ENCODE measurements at regions not wholly inside any gene's neighbourhood (a gene's known extent, or its start where the extent isn't known, plus 50 kb on each side); places are given as distances from the start of the nearest gene placed in this dataset.

DNA sequence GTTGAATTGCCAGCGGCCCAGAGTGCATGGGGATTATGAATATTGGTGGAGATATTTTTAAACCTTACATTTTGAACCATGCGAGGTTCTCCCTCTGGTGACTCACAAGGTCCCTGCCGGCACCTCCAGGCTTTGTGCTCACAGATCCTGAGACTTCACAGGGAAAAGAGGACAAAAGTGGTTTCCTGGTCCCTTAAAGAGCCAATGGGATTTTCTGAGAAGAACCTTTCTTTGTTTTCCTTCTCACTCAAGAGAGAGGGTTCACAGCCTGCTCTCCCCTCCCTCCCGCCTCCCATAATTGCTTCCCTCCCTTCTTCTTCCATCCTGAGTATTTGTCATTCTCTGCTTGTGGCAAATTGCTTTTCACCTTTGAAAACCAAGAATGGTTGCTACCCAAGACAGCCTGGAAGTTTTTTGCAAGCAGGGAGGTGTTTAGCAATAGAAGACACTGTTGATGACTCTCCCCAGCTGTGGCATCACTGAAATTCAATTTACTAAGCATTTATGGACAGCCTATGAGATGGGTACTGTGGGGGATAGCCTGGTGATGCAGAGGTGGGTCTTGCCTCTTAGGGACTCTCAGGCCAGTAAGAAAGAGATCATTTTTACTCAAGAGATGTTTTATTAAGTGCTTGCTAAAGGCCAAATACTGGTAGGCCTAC is 76.6 kb downstream of the CPN2 start:
- no peaks in the 10 kb centered on the region for H3K36me3 ChIP-seq (ENCODE audit: control insufficient read depth in 2 of 3, insufficient read depth in 3 of 3, low read length in 3 of 3)
- FAIRE-seq (no peak), DNase-seq (peak in 2 of 5 donors; percentile 9 to 27)
- H3K4me1 ChIP-seq (ENCODE audit: control insufficient read depth in 2 of 3, insufficient read depth in 2 of 3, low read depth in 1 of 3, low read length in 3 of 3): peaks cover 0 to 38% (median 36%) of the 10 kb centered on the region in 3 donors
- no peak overlapping the region for H3K9ac ChIP-seq (ENCODE audit: low read length in 3 of 3)
- no peaks in the 10 kb centered on the region for H3K9me3 ChIP-seq (ENCODE audit: control insufficient read depth in 2 of 3, insufficient read depth in 1 of 3, low read length in 3 of 3)
- H3K4me3 ChIP-seq (ENCODE audit: low read length in 3 of 3): no peak overlapping the region
- intact Hi-C loops (cut with DNase I): no loop called here
- no peak overlapping the region for H3K27ac ChIP-seq (ENCODE audit: low read depth in 2 of 2, low read length in 2 of 2)
- no peaks in the 10 kb centered on the region for H3K27me3 ChIP-seq (ENCODE audit: control insufficient read depth, insufficient read depth, low read length)
- TF ChIP-seq, protein P1, sequence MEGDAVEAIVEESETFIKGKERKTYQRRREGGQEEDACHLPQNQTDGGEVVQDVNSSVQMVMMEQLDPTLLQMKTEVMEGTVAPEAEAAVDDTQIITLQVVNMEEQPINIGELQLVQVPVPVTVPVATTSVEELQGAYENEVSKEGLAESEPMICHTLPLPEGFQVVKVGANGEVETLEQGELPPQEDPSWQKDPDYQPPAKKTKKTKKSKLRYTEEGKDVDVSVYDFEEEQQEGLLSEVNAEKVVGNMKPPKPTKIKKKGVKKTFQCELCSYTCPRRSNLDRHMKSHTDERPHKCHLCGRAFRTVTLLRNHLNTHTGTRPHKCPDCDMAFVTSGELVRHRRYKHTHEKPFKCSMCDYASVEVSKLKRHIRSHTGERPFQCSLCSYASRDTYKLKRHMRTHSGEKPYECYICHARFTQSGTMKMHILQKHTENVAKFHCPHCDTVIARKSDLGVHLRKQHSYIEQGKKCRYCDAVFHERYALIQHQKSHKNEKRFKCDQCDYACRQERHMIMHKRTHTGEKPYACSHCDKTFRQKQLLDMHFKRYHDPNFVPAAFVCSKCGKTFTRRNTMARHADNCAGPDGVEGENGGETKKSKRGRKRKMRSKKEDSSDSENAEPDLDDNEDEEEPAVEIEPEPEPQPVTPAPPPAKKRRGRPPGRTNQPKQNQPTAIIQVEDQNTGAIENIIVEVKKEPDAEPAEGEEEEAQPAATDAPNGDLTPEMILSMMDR (IDR thresholded peaks at IDR 0.05; ENCODE audit: borderline replicate concordance, extremely low read depth, insufficient read depth): no peak

DNA sequence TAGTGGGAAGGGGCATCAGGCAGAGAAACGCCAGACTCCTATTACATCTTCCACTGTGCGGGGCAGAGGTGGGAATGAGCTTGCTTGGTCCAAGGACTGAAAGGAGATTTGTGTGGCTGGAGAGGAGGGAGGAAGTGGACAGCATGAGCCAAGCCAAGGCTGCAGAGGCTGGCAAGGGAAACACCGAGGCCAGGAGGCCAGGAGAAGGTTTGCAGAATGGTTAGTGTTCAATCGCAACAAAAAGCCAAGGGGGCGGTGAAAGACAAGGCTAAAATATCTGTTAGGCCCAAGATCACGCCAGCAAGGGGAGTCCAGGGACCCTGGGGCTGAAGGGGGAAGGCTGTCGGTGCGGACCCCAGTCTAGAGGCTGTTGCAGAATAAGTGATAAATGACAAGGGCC is 75.8 kb downstream of the CPN2 start:
- Histone ChIP-seq H3K4me1 (ENCODE audit: control insufficient read depth in 2 of 3, insufficient read depth in 2 of 3, low read depth in 1 of 3, low read length in 3 of 3) (peaks cover 0 to 36% (median 32%) of the 10 kb centered on the region in 3 donors), H3K27me3 (ENCODE audit: control insufficient read depth, insufficient read depth, low read length) (no peaks in the 10 kb centered on the region), H3K27ac (ENCODE audit: low read depth in 2 of 2, low read length in 2 of 2) (no peak overlapping the region), H3K4me3 (ENCODE audit: low read length in 3 of 3) (no peak overlapping the region), H3K9me3 (ENCODE audit: control insufficient read depth in 2 of 3, insufficient read depth in 1 of 3, low read length in 3 of 3) (no peaks in the 10 kb centered on the region), H3K36me3 (ENCODE audit: control insufficient read depth in 2 of 3, insufficient read depth in 3 of 3, low read length in 3 of 3) (no peaks in the 10 kb centered on the region), H3K9ac (ENCODE audit: low read length in 3 of 3) (no peak overlapping the region)
- peak in 1 of 5 donors; percentile 27 for DNase-seq
- no peak for FAIRE-seq
- intact Hi-C loops (cut with DNase I): no loop called here
- TF ChIP-seq, protein P1 (IDR thresholded peaks at IDR 0.05; ENCODE audit: borderline replicate concordance, extremely low read depth, insufficient read depth): no peak

DNA sequence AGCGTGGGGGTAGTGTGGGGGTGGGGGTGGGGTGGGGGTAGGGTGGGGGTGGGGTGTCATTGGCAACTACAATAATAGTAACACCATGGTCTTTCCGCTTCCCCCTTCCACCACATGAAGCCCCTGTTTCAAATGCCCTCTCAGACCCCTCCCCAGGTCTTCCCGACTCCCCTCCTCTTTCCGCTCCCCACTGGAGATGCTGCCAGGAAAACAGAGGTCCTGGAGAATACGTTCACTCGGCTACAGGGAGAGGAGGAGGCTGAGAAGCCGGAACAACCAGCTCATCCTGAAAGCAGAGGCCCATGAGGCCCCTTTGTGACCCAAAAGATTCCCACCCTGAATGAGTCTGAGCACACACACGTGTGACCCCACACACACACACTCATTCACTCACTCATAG is 75.4 kb downstream of the CPN2 start:
- Histone ChIP-seq H3K9ac (ENCODE audit: low read length in 3 of 3) (no peak overlapping the region), H3K27ac (ENCODE audit: low read depth in 2 of 2, low read length in 2 of 2) (no peak overlapping the region), H3K4me3 (ENCODE audit: low read length in 3 of 3) (no peak overlapping the region), H3K27me3 (ENCODE audit: control insufficient read depth, insufficient read depth, low read length) (no peaks in the 10 kb centered on the region), H3K36me3 (ENCODE audit: control insufficient read depth in 2 of 3, insufficient read depth in 3 of 3, low read length in 3 of 3) (no peaks in the 10 kb centered on the region), H3K4me1 (ENCODE audit: control insufficient read depth in 2 of 3, insufficient read depth in 2 of 3, low read depth in 1 of 3, low read length in 3 of 3) (peaks cover 0 to 32% (median 28%) of the 10 kb centered on the region in 3 donors), H3K9me3 (ENCODE audit: control insufficient read depth in 2 of 3, insufficient read depth in 1 of 3, low read length in 3 of 3) (no peaks in the 10 kb centered on the region)
- intact Hi-C loops (cut with DNase I): no loop called here
- DNase-seq: peak in 2 of 5 donors; percentile 5 to 52
- TF ChIP-seq, protein P1 (IDR thresholded peaks at IDR 0.05; ENCODE audit: borderline replicate concordance, extremely low read depth, insufficient read depth): no peak
- no peak for FAIRE-seq

DNA sequence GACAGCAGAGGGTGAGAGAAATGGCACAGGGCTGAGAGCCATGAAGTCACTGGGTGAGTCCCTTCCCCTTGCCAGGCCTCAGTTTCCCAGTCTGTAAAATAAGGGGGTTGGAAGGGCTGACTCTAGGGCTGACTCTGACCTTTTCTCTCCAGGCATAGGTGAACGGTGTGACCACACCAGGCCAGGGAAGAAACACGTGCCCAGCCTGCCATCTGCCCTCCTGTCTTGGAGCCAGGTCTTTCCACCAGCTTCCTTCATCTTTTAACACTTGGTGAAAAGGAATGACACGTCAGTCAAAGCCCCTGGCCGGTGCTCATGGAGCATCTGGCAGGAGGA is 74.4 kb downstream of the CPN2 start:
- FAIRE-seq (no peak), DNase-seq (no peak)
- H3K36me3 ChIP-seq (ENCODE audit: control insufficient read depth in 2 of 3, insufficient read depth in 3 of 3, low read length in 3 of 3): no peaks in the 10 kb centered on the region
- H3K27ac ChIP-seq (ENCODE audit: low read depth in 2 of 2, low read length in 2 of 2): no peak overlapping the region
- intact Hi-C loops (cut with DNase I): no loop called here
- H3K27me3 ChIP-seq (ENCODE audit: control insufficient read depth, insufficient read depth, low read length): no peaks in the 10 kb centered on the region
- TF ChIP-seq, protein P1 (IDR thresholded peaks at IDR 0.05; ENCODE audit: borderline replicate concordance, extremely low read depth, insufficient read depth): no peak
- peaks cover 0 to 21% (median 19%) of the 10 kb centered on the region in 3 donors for H3K4me1 ChIP-seq (ENCODE audit: control insufficient read depth in 2 of 3, insufficient read depth in 2 of 3, low read depth in 1 of 3, low read length in 3 of 3)
- H3K4me3 ChIP-seq (ENCODE audit: low read length in 3 of 3): no peak overlapping the region
- H3K9me3 ChIP-seq (ENCODE audit: control insufficient read depth in 2 of 3, insufficient read depth in 1 of 3, low read length in 3 of 3): no peaks in the 10 kb centered on the region
- no peak overlapping the region for H3K9ac ChIP-seq (ENCODE audit: low read length in 3 of 3)

All from kidney (tissue), 13 donors.